IMR-90 (cell line): ENCODE measurements at regions not wholly inside any gene's neighbourhood (a gene's known extent, or its start where the extent isn't known, plus 50 kb on each side); places are given as distances from the start of the nearest gene placed in this dataset.

ENCODE experiments used
- ATAC-seq: fragments of 200-7000 bp; cut with Tn5 transposase; 2 replicates; pipeline ENCODE4 v1.9.1; 2020; ENCODE audit warnings: low read depth, mild to moderate bottlenecking, moderate library complexity
- BruUV-seq: library from RNA; stranded (reverse); fragments of 400-500 nt; replicated peaks from 2 replicates; lab custom pipeline; 2021; lab: Mats Ljungman, UMichigan
- CTCF ChIA-PET: fragments of 300-600 bp; formaldehyde crosslinking; extraction: SDS; loops from one replicate; lab custom pipeline; 2021; ENCODE audit warnings: antibody characterized with exemption; lab: Yijun Ruan, JAX
- POLR2A ChIA-PET: fragments of 300-600 bp; sonication (Branson Sonifier 250); formaldehyde crosslinking; loops from one replicate; lab custom pipeline; 2022; ENCODE audit warnings: antibody characterized with exemption; ENCODE audit not compliant: unreplicated experiment; lab: Charles Lee
- DNase-seq: peaks from one replicate; pipeline ENCODE4 v3.0.0; 2013
- H2AFZ ChIP-seq: replicated peaks from 2 replicates; pipeline ENCODE3; 2013; ENCODE audit warnings: low read length, mild to moderate bottlenecking; ENCODE audit not compliant: poor library complexity
- H2AK5ac ChIP-seq: 2 replicates; pipeline ENCODE4 v1.6.1; 2013; ENCODE audit warnings: low read depth, low read length, inconsistent platforms
- H2AK9ac ChIP-seq: replicated peaks from 2 replicates; pipeline ENCODE3; 2013; ENCODE audit warnings: mild to moderate bottlenecking, low read depth, low read length, moderate library complexity; ENCODE audit not compliant: poor library complexity
- H2BK120ac ChIP-seq: 2 replicates; pipeline ENCODE4 v1.6.1; 2013; ENCODE audit warnings: low read depth, low read length, inconsistent platforms
- H2BK15ac ChIP-seq: 3 replicates; pipeline ENCODE4 v1.6.1; 2013; ENCODE audit warnings: low read depth, low read length, inconsistent platforms
- H2BK20ac ChIP-seq: 2 replicates; pipeline ENCODE4 v1.6.1; 2013; ENCODE audit warnings: low read depth, mild to moderate bottlenecking, inconsistent platforms, low read length, moderate library complexity
- H2BK5ac ChIP-seq: 2 replicates; pipeline ENCODE4 v1.6.1; 2013; ENCODE audit warnings: mild to moderate bottlenecking, low read depth, low read length, inconsistent platforms; ENCODE audit not compliant: poor library complexity, severe bottlenecking
- H3K14ac ChIP-seq: replicated peaks from 2 replicates; pipeline ENCODE4 v1.6.1; 2013; ENCODE audit warnings: low read depth, low read length, inconsistent platforms
- H3K18ac ChIP-seq: 2 replicates; pipeline ENCODE4 v1.6.1; 2013; ENCODE audit warnings: low read depth, low read length, control low read depth
- H3K23ac ChIP-seq: 2 replicates; pipeline ENCODE4 v1.6.1; 2013; ENCODE audit warnings: low read depth, low read length, inconsistent platforms
- H3K27ac ChIP-seq: 2 replicates; pipeline ENCODE4 v1.5.1; 2013; ENCODE audit warnings: mild to moderate bottlenecking, control low read depth, low read length; ENCODE audit not compliant: insufficient read depth
- H3K27me3 ChIP-seq: 2 replicates; pipeline ENCODE4 v1.6.1; 2013; ENCODE audit warnings: low read length; ENCODE audit not compliant: control insufficient read depth, insufficient read depth
- H3K36me3 ChIP-seq: 2 replicates; pipeline ENCODE4 v1.6.1; 2013; ENCODE audit warnings: low read length, mixed read lengths; ENCODE audit not compliant: control insufficient read depth, insufficient read depth
- H3K4ac ChIP-seq: 2 replicates; pipeline ENCODE4 v1.6.1; 2013; ENCODE audit warnings: low read depth, low read length, inconsistent platforms
- H3K4me1 ChIP-seq: 2 replicates; pipeline ENCODE4 v1.6.1; 2013; ENCODE audit warnings: low read length, mixed read lengths; ENCODE audit not compliant: control insufficient read depth, insufficient read depth
- H3K4me2 ChIP-seq: 2 replicates; pipeline ENCODE4 v1.6.1; 2013; ENCODE audit warnings: low read depth, mild to moderate bottlenecking, control low read depth, low read length, moderate library complexity
- H3K4me3 ChIP-seq: 2 replicates; pipeline ENCODE4 v1.5.1; 2013; ENCODE audit warnings: low read depth, mild to moderate bottlenecking, control low read depth, low read length, moderate library complexity; ENCODE audit not compliant: insufficient read depth
- H3K56ac ChIP-seq: 2 replicates; pipeline ENCODE4 v1.6.1; 2013; ENCODE audit warnings: low read length, inconsistent platforms; ENCODE audit not compliant: insufficient read depth; ENCODE audit errors: extremely low read depth
- H3K79me1 ChIP-seq, 2 experiments: 2 replicates each; pipeline ENCODE4 v1.6.1; 2013; ENCODE audit warnings: low read length in 2 of 2, inconsistent platforms in 1 of 2, low read depth in 1 of 2
- H3K9ac ChIP-seq: 2 replicates; pipeline ENCODE4 v1.6.1; 2013; ENCODE audit warnings: low read depth, low read length, control low read depth
- H3K9me1 ChIP-seq: 2 replicates; pipeline ENCODE4 v1.6.1; 2013; ENCODE audit warnings: low read length, inconsistent platforms; ENCODE audit not compliant: insufficient read depth
- H3K9me3 ChIP-seq: 2 replicates; pipeline ENCODE4 v1.6.1; 2013; ENCODE audit warnings: low read length; ENCODE audit not compliant: control insufficient read depth, insufficient read depth
- H4K20me1 ChIP-seq: 2 replicates; pipeline ENCODE4 v1.6.1; 2013; ENCODE audit warnings: low read length, inconsistent platforms; ENCODE audit not compliant: insufficient read depth
- H4K5ac ChIP-seq: 2 replicates; pipeline ENCODE4 v1.6.1; 2013; ENCODE audit warnings: mild to moderate bottlenecking, low read depth, low read length, control low read depth
- H4K8ac ChIP-seq, 2 experiments: 2 replicates each; pipeline ENCODE4 v1.6.1; 2013; ENCODE audit warnings: low read depth in 2 of 2, low read length in 2 of 2, control low read depth in 1 of 2, inconsistent platforms in 1 of 2
- H4K91ac ChIP-seq: 2 replicates; pipeline ENCODE4 v1.6.1; 2013; ENCODE audit warnings: low read depth, low read length, inconsistent platforms; ENCODE audit not compliant: insufficient read depth
- BHLHE40 ChIP-seq: fragments of 150-350 bp; IDR thresholded peaks from 2 replicates; pipeline ENCODE4 v1.6.1; 2016; ENCODE audit warnings: mild to moderate bottlenecking, low read depth, low read length
- ELK1 ChIP-seq: fragments of 150-350 bp; IDR thresholded peaks from 2 replicates; pipeline ENCODE4 v1.6.1; 2016; ENCODE audit warnings: low read depth, mild to moderate bottlenecking, low read length, moderate library complexity, borderline replicate concordance
- MAZ ChIP-seq: IDR thresholded peaks from 2 replicates; pipeline ENCODE4 v1.6.1; 2012; ENCODE audit warnings: low read depth, mild to moderate bottlenecking, low read length, improper control_type of control experiment, moderate library complexity, borderline replicate concordance
- NFE2L2 ChIP-seq: fragments of 150-350 bp; IDR thresholded peaks from 2 replicates; pipeline ENCODE4 v1.6.1; 2016; ENCODE audit warnings: low read depth, mild to moderate bottlenecking, low read length
- POLR2A ChIP-seq: IDR thresholded peaks from 2 replicates; pipeline ENCODE4 v1.6.1; 2012; ENCODE audit warnings: mild to moderate bottlenecking, low read depth, low read length
- RCOR1 ChIP-seq: IDR thresholded peaks from 2 replicates; pipeline ENCODE4 v1.6.1; 2012; ENCODE audit warnings: mild to moderate bottlenecking, low read length, improper control_type of control experiment; ENCODE audit not compliant: insufficient replicate concordance
- RFX5 ChIP-seq: IDR thresholded peaks from 2 replicates; pipeline ENCODE4 v1.8.0; 2012; ENCODE audit warnings: low read depth, mild to moderate bottlenecking, low read length, moderate library complexity
- SMC3 ChIP-seq: fragments of 150-350 bp; IDR thresholded peaks from 2 replicates; pipeline ENCODE4 v1.6.1; 2016; ENCODE audit warnings: low read depth, mild to moderate bottlenecking, antibody characterized with exemption, low read length, moderate library complexity
- USF2 ChIP-seq: fragments of 150-350 bp; IDR thresholded peaks from 2 replicates; pipeline ENCODE4 v1.6.1; 2017; ENCODE audit warnings: mild to moderate bottlenecking, antibody characterized with exemption, low read length, low read depth
- WGBS, 2 experiments: methylation state at CpG; one replicate each; pipeline versions ENCODE4 v1.1.5 to v1.1.7; 2013; ENCODE audit warnings: missing lambda C conversion rate in 2 of 2; ENCODE audit not compliant: insufficient read length in 1 of 2; ENCODE audit errors: extremely low coverage in 2 of 2; 5-methylcytosine and 5-hydroxymethylcytosine counted together
- dilution Hi-C: fragments of 300-500 bp; cut with HindIII; formaldehyde crosslinking; loops from one replicate; pipeline ENCODE4 v1.14.3; 2018; ENCODE audit warnings: low sequenced_read_pairs; ENCODE audit not compliant: unreplicated experiment
- in situ Hi-C: fragments of 300-500 bp; cut with MboI; formaldehyde crosslinking; loops from 3 replicates; pipeline ENCODE4 v1.14.3; 2019; ENCODE audit warnings: low sequenced_read_pairs, inconsistent platforms, mixed read lengths
- intact Hi-C: fragments of 100-400 bp; cut with micrococcal nuclease; formaldehyde crosslinking; loops from 2 replicates; pipeline ENCODE4 v1.10.0; 2022

- Histone ChIP-seq H2AK5ac (no peak overlapping the region), H3K27ac (no peak overlapping the region), H3K9me1 (no peaks in the 10 kb centered on the region), H3K9me3 (no peaks in the 10 kb centered on the region), H3K4me2 (no peak overlapping the region), H3K56ac (no peak overlapping the region), H2BK120ac (no peak overlapping the region), H2AFZ (no peak overlapping the region), H4K91ac (no peak overlapping the region), H3K36me3 (no peaks in the 10 kb centered on the region), H3K4me1 (no peaks in the 10 kb centered on the region), H3K9ac (no peak overlapping the region), H3K18ac (no peak overlapping the region), H3K4me3 (no peak overlapping the region), H4K5ac (no peak overlapping the region), H2BK15ac (no peak overlapping the region), H2BK5ac (no peak overlapping the region), H3K4ac (no peak overlapping the region), H3K79me1 (no peaks in the 10 kb centered on the region), H3K23ac (no peak overlapping the region), H3K27me3 (no peaks in the 10 kb centered on the region), H2AK9ac (no peak overlapping the region), H4K8ac (no peak overlapping the region), H2BK20ac (no peak overlapping the region), H4K20me1 (no peaks in the 10 kb centered on the region), H3K14ac (no peak overlapping the region)
- intact Hi-C loops (no loop called here), dilution Hi-C loops (no loop called here), in situ Hi-C loops (no loop called here)
- ChIA-PET POLR2A (no interaction called here), CTCF (no interaction called here)
- no TSS peak for BruUV-seq
- TF ChIP-seq USF2 = no peak
- no peak for TF ChIP-seq POLR2A
- TF ChIP-seq BHLHE40 = no peak
- TF ChIP-seq NFE2L2 = no peak
- TF ChIP-seq MAZ = no peak
- TF ChIP-seq RCOR1 = no peak
- TF ChIP-seq ELK1 = no peak
- no peak for TF ChIP-seq SMC3
- no peak for TF ChIP-seq RFX5
- DNase-seq (no peak), ATAC-seq (no peak)
- no CpG with 5 or more reads among the region's 7 CpGs for WGBS, 2 experiments
Measured at GRCh38 chr1:229838204-229838603, 212.2 kb downstream of the URB2 start.
